Fibroblast of the aortic adventitia (primary cell): ENCODE measurements at regions not wholly inside any gene's neighbourhood (a gene's known extent, or its start where the extent isn't known, plus 50 kb on each side); places are given as distances from the start of the nearest gene placed in this dataset.

Experiments
- DNase-seq: peaks from one replicate; pipeline ENCODE4 v3.0.0-alpha.2; 2010; ENCODE audit warnings: low read depth
- H3K4me3 ChIP-seq: 2 replicates; pipeline ENCODE4 v1.5.1; 2011; ENCODE audit warnings: low read depth, mild to moderate bottlenecking, control low read depth, low read length, moderate library complexity
- TF ChIP-seq, protein P1 (sequence below): IDR thresholded peaks from 2 replicates; pipeline ENCODE4 v1.5.1; 2011; ENCODE audit warnings: mild to moderate bottlenecking, low read length, control low read depth, inconsistent platforms; ENCODE audit not compliant: insufficient read depth

DNA sequence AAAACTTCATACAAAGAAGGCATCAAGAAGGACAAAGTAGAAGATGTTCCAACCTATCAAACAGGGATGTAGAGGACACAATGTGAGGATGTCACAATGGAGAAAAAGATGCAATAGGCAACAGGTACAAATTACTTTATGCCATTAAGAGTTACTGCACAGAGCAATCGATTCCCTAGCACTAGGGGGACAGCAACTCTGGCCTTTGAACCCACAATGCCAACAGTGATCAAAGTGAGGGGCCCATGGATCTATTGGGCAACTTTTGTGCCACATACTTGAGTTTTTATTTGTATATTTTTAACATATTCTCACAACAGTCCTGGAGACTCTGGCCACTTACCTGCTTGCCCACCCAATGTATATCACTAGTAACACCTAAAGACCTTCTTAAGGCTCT, 220.2 kb downstream of the HNMT start:
- DNase-seq: no peak
- H3K4me3 ChIP-seq: no peak overlapping the region
- TF ChIP-seq, protein P1, sequence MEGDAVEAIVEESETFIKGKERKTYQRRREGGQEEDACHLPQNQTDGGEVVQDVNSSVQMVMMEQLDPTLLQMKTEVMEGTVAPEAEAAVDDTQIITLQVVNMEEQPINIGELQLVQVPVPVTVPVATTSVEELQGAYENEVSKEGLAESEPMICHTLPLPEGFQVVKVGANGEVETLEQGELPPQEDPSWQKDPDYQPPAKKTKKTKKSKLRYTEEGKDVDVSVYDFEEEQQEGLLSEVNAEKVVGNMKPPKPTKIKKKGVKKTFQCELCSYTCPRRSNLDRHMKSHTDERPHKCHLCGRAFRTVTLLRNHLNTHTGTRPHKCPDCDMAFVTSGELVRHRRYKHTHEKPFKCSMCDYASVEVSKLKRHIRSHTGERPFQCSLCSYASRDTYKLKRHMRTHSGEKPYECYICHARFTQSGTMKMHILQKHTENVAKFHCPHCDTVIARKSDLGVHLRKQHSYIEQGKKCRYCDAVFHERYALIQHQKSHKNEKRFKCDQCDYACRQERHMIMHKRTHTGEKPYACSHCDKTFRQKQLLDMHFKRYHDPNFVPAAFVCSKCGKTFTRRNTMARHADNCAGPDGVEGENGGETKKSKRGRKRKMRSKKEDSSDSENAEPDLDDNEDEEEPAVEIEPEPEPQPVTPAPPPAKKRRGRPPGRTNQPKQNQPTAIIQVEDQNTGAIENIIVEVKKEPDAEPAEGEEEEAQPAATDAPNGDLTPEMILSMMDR: no peak

DNA sequence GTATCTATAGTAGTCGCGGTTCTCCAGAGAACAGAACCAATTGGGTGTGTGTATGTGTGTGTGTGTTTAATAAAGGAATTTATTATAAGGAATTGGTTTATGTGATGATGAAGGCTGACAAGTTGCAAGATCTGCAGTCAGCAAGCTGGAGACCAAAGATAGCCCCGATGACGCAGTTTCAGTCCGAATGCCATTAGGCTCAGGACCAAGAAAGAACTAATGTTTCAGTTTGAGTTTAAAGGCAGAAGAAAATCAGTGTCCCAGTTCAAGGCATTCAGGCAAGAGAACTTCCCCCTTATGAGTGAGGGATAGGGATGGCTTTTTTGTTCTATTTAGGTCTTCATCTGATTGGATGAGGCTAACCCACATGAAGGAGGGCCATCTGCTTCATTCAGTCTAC, 221.6 kb downstream of the HNMT start:
- H3K4me3 ChIP-seq: no peak overlapping the region
- peak; percentile 21 for DNase-seq
- TF ChIP-seq, protein P1: no peak

DNA sequence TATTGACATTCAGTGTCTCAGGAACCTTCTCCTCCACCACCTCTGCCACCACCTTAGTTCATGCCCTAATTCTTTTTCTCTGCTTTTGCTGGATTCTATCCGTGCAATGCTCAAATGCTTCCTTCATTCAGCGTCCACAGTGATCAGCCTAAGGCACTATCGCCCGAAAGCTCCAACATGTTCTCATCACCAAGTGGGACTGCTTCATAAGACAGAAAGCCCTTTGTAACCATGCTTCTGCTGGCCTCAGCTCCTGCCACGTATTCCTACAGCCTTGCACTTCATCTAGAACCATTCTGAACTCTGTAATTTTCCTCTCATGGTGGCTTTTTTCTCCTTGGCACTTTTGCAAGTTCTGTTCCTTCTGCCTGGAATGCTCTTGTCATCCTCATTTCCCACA, 222.9 kb downstream of the HNMT start:
- DNase-seq: no peak

DNA sequence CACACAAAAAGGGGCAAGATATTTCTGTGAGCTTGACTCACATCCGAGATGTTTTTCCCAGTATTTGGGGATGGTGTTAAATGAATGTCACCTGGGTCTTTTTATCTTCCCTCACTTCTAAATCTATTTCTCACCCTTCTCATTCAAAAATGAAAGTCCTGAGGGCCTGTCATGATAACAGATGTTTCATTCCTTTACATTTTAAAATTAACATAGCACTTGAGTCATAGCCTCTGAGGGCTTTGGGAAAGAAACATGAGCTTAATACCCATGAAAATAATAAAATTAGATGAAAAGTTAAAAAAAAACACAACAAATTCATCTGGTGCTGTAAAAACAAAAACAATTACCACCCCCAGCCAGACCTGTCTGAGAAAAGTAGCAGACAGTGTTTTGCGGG, 226.7 kb downstream of the HNMT start:
- H3K4me3 ChIP-seq: no peak overlapping the region
- DNase-seq: no peak
- TF ChIP-seq, protein P1: no peak

More for the DNA sequence above, 222.9 kb downstream of the HNMT start:
- H3K4me3 ChIP-seq: no peak overlapping the region
- TF ChIP-seq, protein P1: no peak

DNA sequence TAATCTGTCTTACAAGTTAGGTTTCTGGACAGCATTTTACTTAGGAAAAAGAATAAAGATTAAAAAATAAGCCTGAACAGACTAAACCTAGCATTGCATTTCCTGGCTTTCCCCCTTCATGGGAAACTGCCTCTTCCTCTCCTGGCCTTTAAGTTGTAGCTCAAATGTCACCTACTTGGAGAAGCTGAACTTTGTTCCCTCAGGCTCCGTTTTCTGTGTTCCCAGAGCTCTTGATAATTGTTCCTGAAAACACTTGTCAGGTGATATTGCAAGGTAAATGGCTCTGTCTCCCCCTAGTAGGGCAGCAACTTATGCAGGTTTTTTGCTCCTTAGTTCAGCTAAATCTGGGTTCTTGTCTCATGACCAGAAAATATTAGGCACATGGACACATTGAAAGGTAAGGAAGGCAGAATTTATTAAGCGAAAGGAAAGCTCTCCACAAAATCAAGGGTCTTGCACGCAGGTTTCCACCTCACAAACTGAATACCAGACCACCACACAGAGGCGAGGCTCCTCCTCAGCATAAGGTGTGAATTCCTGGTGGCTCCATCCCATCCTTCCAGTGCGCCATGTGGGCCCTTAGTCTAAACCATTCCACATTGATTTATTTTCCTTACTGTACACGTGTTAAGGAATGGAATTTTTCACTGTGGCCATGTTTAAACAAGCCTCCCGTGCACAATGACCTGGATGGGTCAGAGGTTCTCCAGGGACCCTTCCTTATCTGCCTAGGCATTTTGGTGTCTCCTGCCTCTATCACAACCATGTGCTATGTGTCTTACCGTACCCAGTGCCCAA, 229.3 kb downstream of the HNMT start:
- DNase-seq: no peak
- TF ChIP-seq, protein P1: no peak
- no peak overlapping the region for H3K4me3 ChIP-seq

DNA sequence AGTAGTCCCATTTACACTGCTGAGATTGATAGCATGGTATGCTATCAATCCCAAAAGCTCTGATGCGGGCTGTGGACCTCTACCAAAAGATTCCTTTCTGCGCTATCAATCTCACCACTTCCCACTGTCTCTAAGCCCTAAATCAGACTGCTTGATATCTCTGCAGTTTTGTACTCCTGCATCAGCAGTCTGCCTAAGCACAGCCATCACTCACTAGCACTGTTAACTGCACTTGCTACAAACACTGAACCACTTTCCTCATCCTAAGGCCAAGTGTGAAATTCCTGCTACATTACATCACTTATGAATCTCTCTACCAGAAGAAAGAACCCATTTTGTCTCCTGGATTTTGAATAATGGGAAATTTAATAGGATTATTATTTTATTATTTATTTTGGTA, 237.0 kb downstream of the HNMT start:
- TF ChIP-seq, protein P1: no peak
- DNase-seq: no peak
- H3K4me3 ChIP-seq: no peak overlapping the region

DNA sequence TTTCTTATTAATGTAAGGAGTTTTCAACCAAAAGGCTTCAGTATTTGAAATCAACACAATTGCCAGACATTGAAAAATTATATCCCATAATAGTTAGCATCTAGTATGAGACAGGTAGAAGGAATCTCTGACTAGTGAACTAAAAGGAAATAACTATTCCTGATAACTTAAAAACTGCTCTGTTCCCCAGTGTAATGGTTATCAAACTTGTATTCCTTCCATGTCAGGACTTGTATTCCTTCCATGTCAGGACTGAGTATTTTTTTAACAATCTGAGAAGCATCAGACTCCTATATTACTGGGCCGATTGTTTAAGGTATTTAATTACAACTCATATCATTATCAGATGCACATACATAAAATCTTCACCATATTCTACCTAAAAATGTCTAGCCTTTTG, 238.5 kb downstream of the HNMT start:
- H3K4me3 ChIP-seq: no peak overlapping the region
- TF ChIP-seq, protein P1: no peak
- DNase-seq: no peak
